Choroid plexus epithelial cell (primary cell): ENCODE measurements at regions not wholly inside any gene's neighbourhood (a gene's known extent, or its start where the extent isn't known, plus 50 kb on each side); places are given as distances from the start of the nearest gene placed in this dataset.
"Not testable (repeated sequence)": the region's sequence is repeated elsewhere in the genome, so short reads cannot be mapped to it uniquely, and the experiment has no call there.

Source experiments
- DNase-seq: peaks from one replicate; pipeline ENCODE4 v3.0.0-alpha.2; 2010; ENCODE audit warnings: low read depth
- H3K4me3 ChIP-seq: 2 replicates; pipeline ENCODE4 v1.5.1; 2011; ENCODE audit warnings: low read depth, mild to moderate bottlenecking, control low read depth, low read length, moderate library complexity
- CTCF ChIP-seq: conservative IDR thresholded peaks from 2 replicates; pipeline ENCODE4 v1.5.1; 2011; ENCODE audit warnings: low read depth, mild to moderate bottlenecking, control low read depth, inconsistent platforms, low read length, moderate library complexity

GRCh38 chr5:36768450-36768849, 108.1 kb upstream of the NIPBL start:
- H3K4me3 ChIP-seq, result no peak overlapping the region
- no peak for TF ChIP-seq CTCF
- DNase-seq, result no peak

GRCh38 chr5:36769129-36769770, 107.3 kb upstream of the NIPBL start:
- no peak overlapping the region for H3K4me3 ChIP-seq
- DNase-seq, result no peak
- TF ChIP-seq CTCF, result no peak

- no peak overlapping the region for H3K4me3 ChIP-seq
- DNase-seq, result no peak
- no peak for TF ChIP-seq CTCF
These were observed 106.4 kb upstream of the NIPBL start for GRCh38 chr5:36770125-36770524.

- H3K4me3 ChIP-seq, result no peak overlapping the region
- no peak for DNase-seq
- TF ChIP-seq CTCF, result no peak
These were observed 104.1 kb upstream of the NIPBL start for GRCh38 chr5:36772276-36773140.

- peak; percentile 71 for TF ChIP-seq CTCF
- peak; percentile 64 for DNase-seq
These were observed 99.3 kb upstream of the NIPBL start for GRCh38 chr5:36777105-36777757.

GRCh38 chr5:36778336-36778735, 98.2 kb upstream of the NIPBL start:
- DNase-seq, result no peak
- no peak overlapping the region for H3K4me3 ChIP-seq
- no peak for TF ChIP-seq CTCF

More at GRCh38 chr5:36777105-36777757, 99.3 kb upstream of the NIPBL start:
- no peak overlapping the region for H3K4me3 ChIP-seq

- not testable (repeated sequence) for H3K4me3 ChIP-seq, DNase-seq
These were observed 94.0 kb upstream of the NIPBL start for GRCh38 chr5:36782612-36783011.
